GM23338 (cell line): ENCODE measurements at regions not wholly inside any gene's neighbourhood (a gene's known extent, or its start where the extent isn't known, plus 50 kb on each side); places are given as distances from the start of the nearest gene placed in this dataset.

ENCODE experiments used
- ATAC-seq: fragments of 200-7000 bp; cut with Tn5 transposase; 3 replicates; pipeline ENCODE4 v1.9.1; 2020
- DNase-seq: peaks from one replicate; pipeline ENCODE4 v3.0.0-alpha.2; 2015; ENCODE audit warnings: low spot score
- H2AFZ ChIP-seq: fragments of 200-600 bp; sonication (generic); 2 replicates; pipeline ENCODE4 v1.8.0; 2016; ENCODE audit warnings: antibody characterized with exemption, mild to moderate bottlenecking, moderate library complexity
- H3F3A ChIP-seq: fragments of 200-600 bp; sonication (generic); replicated peaks from 2 replicates; pipeline ENCODE4 v1.8.0; 2017; ENCODE audit warnings: antibody characterized with exemption, mixed run types, low read depth
- H3K27ac ChIP-seq: fragments of 200-600 bp; sonication (generic); 2 replicates; pipeline ENCODE4 v1.6.1; 2016; ENCODE audit warnings: low read depth
- H3K27me3 ChIP-seq: fragments of 200-600 bp; sonication (generic); 2 replicates; pipeline ENCODE4 v1.8.0; 2016; ENCODE audit warnings: mild to moderate bottlenecking, mixed run types, moderate library complexity; ENCODE audit not compliant: insufficient read depth
- H3K36me3 ChIP-seq: fragments of 200-600 bp; sonication (generic); 2 replicates; pipeline ENCODE4 v1.8.0; 2016; ENCODE audit warnings: mild to moderate bottlenecking; ENCODE audit not compliant: insufficient read depth
- H3K4me1 ChIP-seq: fragments of 200-600 bp; sonication (generic); 2 replicates; pipeline ENCODE4 v1.8.0; 2016; ENCODE audit warnings: mild to moderate bottlenecking, moderate library complexity; ENCODE audit not compliant: insufficient read depth
- H3K4me2 ChIP-seq: fragments of 200-600 bp; sonication (generic); 2 replicates; pipeline ENCODE4 v1.7.1; 2017; ENCODE audit warnings: mixed run types
- H3K4me3 ChIP-seq: fragments of 200-600 bp; sonication (generic); 2 replicates; pipeline ENCODE4 v1.6.1; 2016; ENCODE audit warnings: mixed run types
- H3K79me2 ChIP-seq: fragments of 200-600 bp; sonication (generic); replicated peaks from 2 replicates; pipeline ENCODE4 v1.8.0; 2017; ENCODE audit warnings: mild to moderate bottlenecking; ENCODE audit not compliant: insufficient read depth
- H3K9me2 ChIP-seq: fragments of 200-600 bp; sonication (generic); 2 replicates; pipeline ENCODE4 v1.8.0; 2017; ENCODE audit not compliant: insufficient read depth
- H4K20me1 ChIP-seq: fragments of 200-600 bp; sonication (generic); replicated peaks from 2 replicates; pipeline ENCODE4 v1.8.0; 2017; ENCODE audit warnings: mild to moderate bottlenecking; ENCODE audit not compliant: insufficient read depth
- H3K27ac Mint-ChIP-seq: 2 replicates; pipeline ENCODE4 v1.8.0; 2020; ENCODE audit warnings: inconsistent platforms, mild to moderate bottlenecking, moderate library complexity, mixed read lengths
- H3K27me3 Mint-ChIP-seq: 3 replicates; pipeline ENCODE4 v1.8.0; 2022; ENCODE audit warnings: low read depth, mild to moderate bottlenecking, moderate library complexity, mixed read lengths, inconsistent platforms; ENCODE audit not compliant: insufficient read depth, poor library complexity
- H3K36me3 Mint-ChIP-seq: 3 replicates; pipeline ENCODE4 v1.8.0; 2021; ENCODE audit warnings: low read depth, mild to moderate bottlenecking, inconsistent platforms, moderate library complexity, mixed read lengths
- H3K4me1 Mint-ChIP-seq: 3 replicates; pipeline ENCODE4 v1.8.0; 2020; ENCODE audit warnings: mild to moderate bottlenecking, inconsistent platforms, mixed read lengths
- H3K4me3 Mint-ChIP-seq: 3 replicates; pipeline ENCODE4 v1.8.0; 2021; ENCODE audit warnings: moderate library complexity, mild to moderate bottlenecking, inconsistent platforms, mixed read lengths
- H3K9me3 Mint-ChIP-seq: 3 replicates; pipeline ENCODE4 v1.8.0; 2020; ENCODE audit warnings: moderate library complexity, mild to moderate bottlenecking, inconsistent platforms, mixed read lengths
- CREB1 ChIP-seq: fragments of 250-450 bp; sonication (Bioruptor Pico); IDR thresholded peaks from 2 replicates; pipeline ENCODE4 v1.5.0; 2020; ENCODE audit warnings: low read depth, mild to moderate bottlenecking, moderate library complexity
- CTCF ChIP-seq, 2 experiments: fragments of 200-600 bp in 1 of 2; sonication (generic) in 1 of 2; conservative IDR thresholded peaks; 2 replicates each; pipeline versions ENCODE4 v1.5.1 to v1.6.1; 2016 to 2017; ENCODE audit warnings: antibody characterized with exemption in 2 of 2, low read depth in 2 of 2, mild to moderate bottlenecking in 2 of 2, moderate library complexity in 1 of 2
- ETS1 ChIP-seq: IDR thresholded peaks from 2 replicates; pipeline ENCODE4 v1.6.1; 2016; ENCODE audit warnings: antibody characterized with exemption
- EZH2 ChIP-seq: fragments of 200-600 bp; sonication (generic); IDR thresholded peaks from one replicate; pipeline ENCODE4 v1.8.0; 2017; ENCODE audit warnings: antibody characterized with exemption, mild to moderate bottlenecking, low read depth; ENCODE audit not compliant: unreplicated experiment
- EZH2phosphoT487 ChIP-seq: fragments of 200-600 bp; sonication (generic); IDR thresholded peaks from one replicate; pipeline ENCODE4 v1.8.1; 2018; ENCODE audit warnings: antibody characterized with exemption; ENCODE audit not compliant: unreplicated experiment
- JUNB ChIP-seq: IDR thresholded peaks from one replicate; pipeline ENCODE4 v1.6.1; 2016; ENCODE audit warnings: antibody characterized with exemption; ENCODE audit not compliant: unreplicated experiment
- POLR2AphosphoS5 ChIP-seq: IDR thresholded peaks from 2 replicates; pipeline ENCODE4 v1.6.1; 2016; ENCODE audit warnings: antibody characterized with exemption, low read depth
- REST ChIP-seq: IDR thresholded peaks from one replicate; pipeline ENCODE4 v1.6.1; 2018; ENCODE audit warnings: antibody characterized with exemption; ENCODE audit not compliant: unreplicated experiment
- STAT1 ChIP-seq: IDR thresholded peaks from one replicate; pipeline ENCODE4 v1.6.1; 2016; ENCODE audit warnings: antibody characterized with exemption; ENCODE audit not compliant: unreplicated experiment
- ZNF114 ChIP-seq: fragments of 250-450 bp; sonication (Bioruptor Pico); IDR thresholded peaks from 2 replicates; pipeline ENCODE4 v1.5.0; 2020; ENCODE audit warnings: mild to moderate bottlenecking, moderate library complexity
- ZNF331 ChIP-seq: fragments of 250-450 bp; sonication (Bioruptor Pico); IDR thresholded peaks from 2 replicates; pipeline ENCODE4 v1.5.0; 2020; ENCODE audit warnings: low read depth, mild to moderate bottlenecking, moderate library complexity
- ZNF462 ChIP-seq: fragments of 250-450 bp; sonication (Bioruptor Pico); IDR thresholded peaks from 2 replicates; pipeline ENCODE4 v1.5.0; 2020; ENCODE audit warnings: mild to moderate bottlenecking, moderate library complexity

GRCh38 chr1:87636198-87636892 lies 307.7 kb downstream of the LMO4 start (continued):
- TF ChIP-seq ZNF462 (CRISPR knock-in tag): no peak

- DNase-seq: no peak
- H3K9me2 ChIP-seq: no peaks in the 10 kb centered on the region
- no peaks in the 10 kb centered on the region for H4K20me1 ChIP-seq
- H3K36me3 Mint-ChIP-seq: peaks cover 43% of the 10 kb centered on the region
- H3K79me2 ChIP-seq: no peaks in the 10 kb centered on the region
- H3F3A ChIP-seq: no peaks in the 10 kb centered on the region
- peaks cover 59% of the 10 kb centered on the region for H3K9me3 Mint-ChIP-seq
- H3K36me3 ChIP-seq: no peaks in the 10 kb centered on the region
- H3K27ac Mint-ChIP-seq: no peak overlapping the region
- no peak overlapping the region for H3K4me3 ChIP-seq
- peaks cover 27% of the 10 kb centered on the region for H3K4me1 Mint-ChIP-seq
- H3K27ac ChIP-seq: no peak overlapping the region
- no peak overlapping the region for H3K4me3 Mint-ChIP-seq
- ATAC-seq: no peak
- no peak overlapping the region for H2AFZ ChIP-seq
- no peak overlapping the region for H3K4me2 ChIP-seq
- no peaks in the 10 kb centered on the region for H3K27me3 ChIP-seq
- peaks cover 2% of the 10 kb centered on the region for H3K27me3 Mint-ChIP-seq
- H3K4me1 ChIP-seq: peaks cover 21% of the 10 kb centered on the region
- TF ChIP-seq ETS1 (no peak), ZNF331 (no peak), EZH2 (no peak), POLR2AphosphoS5 (no peak), EZH2phosphoT487 (no peak), REST (no peak), CTCF (conservative IDR thresholded peaks at IDR 0.05; ENCODE audit: low read depth in 2 of 2) (no peak), CREB1 (no peak), ZNF114 (no peak), JUNB (no peak), STAT1 (no peak)
Observed at GRCh38 chr1:87638636-87639035, 310.0 kb downstream of the LMO4 start.
